ENCODE measurements at regions not wholly inside any gene's neighbourhood (a gene's known extent, or its start where the extent isn't known, plus 50 kb on each side); places are given as distances from the start of the nearest gene placed in this dataset.

DNA sequence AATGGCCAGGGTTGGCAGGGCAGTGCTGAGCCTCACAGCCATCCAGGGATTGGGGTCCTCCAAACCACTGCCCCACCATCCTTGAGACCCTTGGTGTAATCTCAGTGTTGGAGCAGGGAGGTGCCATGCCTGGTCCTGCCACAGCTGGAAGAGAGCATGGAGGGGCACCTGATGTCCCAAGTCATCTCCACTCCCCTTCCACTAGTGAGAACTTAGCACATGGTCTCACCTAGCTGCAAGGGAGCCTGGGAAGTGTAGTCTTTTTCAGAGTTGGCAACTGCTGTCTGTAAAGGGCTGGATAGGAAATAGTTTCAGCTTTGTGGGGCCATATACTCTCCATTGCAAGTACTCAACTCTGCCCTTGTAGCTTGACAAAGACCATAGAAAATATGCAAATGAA is 238.7 kb downstream of the RPS24 start:
- no peak for DNase-seq (ENCODE audit: extremely low spot score)
- ChIA-PET POLR2A (no interaction called here), CTCF (no interaction called here)
- TF ChIP-seq SP1 (IDR thresholded peaks at IDR 0.05): no peak
- TF ChIP-seq NFRKB (IDR thresholded peaks at IDR 0.05): no peak
- no peak for TF ChIP-seq CTBP1 (IDR thresholded peaks at IDR 0.05; ENCODE audit: borderline replicate concordance)
- no peak for TF ChIP-seq HDGF (IDR thresholded peaks at IDR 0.05; ENCODE audit: borderline replicate concordance)
- no peak for TF ChIP-seq FOXK2 (IDR thresholded peaks at IDR 0.05)
- no peak for TF ChIP-seq ARNT (IDR thresholded peaks at IDR 0.05)
- TF ChIP-seq TARDBP (IDR thresholded peaks at IDR 0.05): no peak
- no peak for TF ChIP-seq FOXM1 (IDR thresholded peaks at IDR 0.05; ENCODE audit: borderline replicate concordance)
- no peak for TF ChIP-seq L3MBTL2 (conservative IDR thresholded peaks at IDR 0.05)
- TF ChIP-seq SUZ12 (IDR thresholded peaks at IDR 0.05): no peak
- TF ChIP-seq ELF4 (IDR thresholded peaks at IDR 0.05): no peak
- TF ChIP-seq, protein P1, sequence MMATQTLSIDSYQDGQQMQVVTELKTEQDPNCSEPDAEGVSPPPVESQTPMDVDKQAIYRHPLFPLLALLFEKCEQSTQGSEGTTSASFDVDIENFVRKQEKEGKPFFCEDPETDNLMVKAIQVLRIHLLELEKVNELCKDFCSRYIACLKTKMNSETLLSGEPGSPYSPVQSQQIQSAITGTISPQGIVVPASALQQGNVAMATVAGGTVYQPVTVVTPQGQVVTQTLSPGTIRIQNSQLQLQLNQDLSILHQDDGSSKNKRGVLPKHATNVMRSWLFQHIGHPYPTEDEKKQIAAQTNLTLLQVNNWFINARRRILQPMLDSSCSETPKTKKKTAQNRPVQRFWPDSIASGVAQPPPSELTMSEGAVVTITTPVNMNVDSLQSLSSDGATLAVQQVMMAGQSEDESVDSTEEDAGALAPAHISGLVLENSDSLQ (IDR thresholded peaks at IDR 0.05): no peak
- no peak for TF ChIP-seq FOXA1 (IDR thresholded peaks at IDR 0.05)
- TF ChIP-seq BHLHE40 (IDR thresholded peaks at IDR 0.05; ENCODE audit: borderline replicate concordance): no peak
- TF ChIP-seq LEF1 (IDR thresholded peaks at IDR 0.05; ENCODE audit: borderline replicate concordance): no peak
- TF ChIP-seq ZNF384 (IDR thresholded peaks at IDR 0.05): no peak

DNA sequence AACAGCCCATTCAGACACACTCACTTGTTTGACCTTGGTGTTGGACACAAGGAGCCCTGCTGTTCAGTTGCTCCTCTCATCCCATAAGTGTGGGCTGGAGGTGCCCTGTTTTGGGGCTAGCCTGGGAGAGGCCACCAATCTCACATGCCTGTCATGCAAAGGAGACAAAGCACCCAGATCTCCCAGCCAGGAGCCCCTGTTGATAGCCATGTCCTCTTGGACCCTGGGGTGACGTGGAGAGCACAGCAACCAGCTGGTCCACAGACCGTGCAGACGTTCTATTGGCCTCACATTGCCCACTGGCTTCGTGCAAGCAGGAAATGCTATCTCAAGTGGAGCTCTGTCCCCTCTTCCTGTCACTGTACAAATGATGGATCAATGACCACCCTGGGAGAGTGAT is 240.8 kb downstream of the RPS24 start:
- TF ChIP-seq L3MBTL2 (conservative IDR thresholded peaks at IDR 0.05) (no peak), BHLHE40 (IDR thresholded peaks at IDR 0.05; ENCODE audit: borderline replicate concordance) (no peak), FOXM1 (IDR thresholded peaks at IDR 0.05; ENCODE audit: borderline replicate concordance) (no peak), SP1 (IDR thresholded peaks at IDR 0.05) (no peak), TARDBP (IDR thresholded peaks at IDR 0.05) (no peak), FOXK2 (IDR thresholded peaks at IDR 0.05) (no peak), HDGF (IDR thresholded peaks at IDR 0.05; ENCODE audit: borderline replicate concordance) (no peak), CTBP1 (IDR thresholded peaks at IDR 0.05; ENCODE audit: borderline replicate concordance) (no peak), ELF4 (IDR thresholded peaks at IDR 0.05) (no peak), ZNF384 (IDR thresholded peaks at IDR 0.05) (no peak), FOXA1 (IDR thresholded peaks at IDR 0.05) (no peak)
- CTCF ChIA-PET: interaction anchor here (0.6 kb wide), 1 partner anchor 331 kb away, joined by 8 read pairs; no protein-coding TSS in a partner anchor
- no peak for DNase-seq (ENCODE audit: extremely low spot score)
- POLR2A ChIA-PET: no interaction called here

DNA sequence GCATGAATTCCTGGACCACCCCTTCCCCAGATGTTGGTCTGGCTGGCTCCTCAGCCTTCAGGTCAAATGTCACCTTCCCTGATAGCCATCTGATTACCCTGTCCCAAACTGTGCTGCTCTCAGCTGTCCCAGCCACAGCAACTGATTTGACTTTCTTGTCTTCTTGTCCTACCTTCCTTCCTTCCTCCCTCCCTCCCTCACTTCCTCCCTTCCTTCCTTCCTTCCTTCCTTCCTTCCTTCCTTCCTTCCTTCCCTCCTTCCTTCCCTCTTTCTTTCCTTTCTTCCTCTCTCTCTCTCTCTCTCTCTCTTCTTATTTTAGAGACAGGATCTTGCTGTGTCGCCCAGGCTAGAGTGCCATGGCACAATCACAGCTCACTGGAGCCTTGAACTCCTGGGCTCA is 242.5 kb downstream of the RPS24 start:
- no peak for DNase-seq (ENCODE audit: extremely low spot score)
- POLR2A ChIA-PET: no interaction called here
- CTCF ChIA-PET: no interaction called here
- TF ChIP-seq CTBP1 (IDR thresholded peaks at IDR 0.05; ENCODE audit: borderline replicate concordance): no peak
- no peak for TF ChIP-seq NFRKB (IDR thresholded peaks at IDR 0.05)
- no peak for TF ChIP-seq ARNT (IDR thresholded peaks at IDR 0.05)
- TF ChIP-seq, protein P1 (IDR thresholded peaks at IDR 0.05): no peak
- no peak for TF ChIP-seq ELF4 (IDR thresholded peaks at IDR 0.05)
- TF ChIP-seq HDGF (IDR thresholded peaks at IDR 0.05; ENCODE audit: borderline replicate concordance): no peak
- no peak for TF ChIP-seq ZNF384 (IDR thresholded peaks at IDR 0.05)
- no peak for TF ChIP-seq FOXK2 (IDR thresholded peaks at IDR 0.05)
- TF ChIP-seq SP1 (IDR thresholded peaks at IDR 0.05): no peak
- no peak for TF ChIP-seq L3MBTL2 (conservative IDR thresholded peaks at IDR 0.05)
- no peak for TF ChIP-seq FOXA1 (IDR thresholded peaks at IDR 0.05)
- TF ChIP-seq LEF1 (IDR thresholded peaks at IDR 0.05; ENCODE audit: borderline replicate concordance): no peak
- no peak for TF ChIP-seq TARDBP (IDR thresholded peaks at IDR 0.05)

DNA sequence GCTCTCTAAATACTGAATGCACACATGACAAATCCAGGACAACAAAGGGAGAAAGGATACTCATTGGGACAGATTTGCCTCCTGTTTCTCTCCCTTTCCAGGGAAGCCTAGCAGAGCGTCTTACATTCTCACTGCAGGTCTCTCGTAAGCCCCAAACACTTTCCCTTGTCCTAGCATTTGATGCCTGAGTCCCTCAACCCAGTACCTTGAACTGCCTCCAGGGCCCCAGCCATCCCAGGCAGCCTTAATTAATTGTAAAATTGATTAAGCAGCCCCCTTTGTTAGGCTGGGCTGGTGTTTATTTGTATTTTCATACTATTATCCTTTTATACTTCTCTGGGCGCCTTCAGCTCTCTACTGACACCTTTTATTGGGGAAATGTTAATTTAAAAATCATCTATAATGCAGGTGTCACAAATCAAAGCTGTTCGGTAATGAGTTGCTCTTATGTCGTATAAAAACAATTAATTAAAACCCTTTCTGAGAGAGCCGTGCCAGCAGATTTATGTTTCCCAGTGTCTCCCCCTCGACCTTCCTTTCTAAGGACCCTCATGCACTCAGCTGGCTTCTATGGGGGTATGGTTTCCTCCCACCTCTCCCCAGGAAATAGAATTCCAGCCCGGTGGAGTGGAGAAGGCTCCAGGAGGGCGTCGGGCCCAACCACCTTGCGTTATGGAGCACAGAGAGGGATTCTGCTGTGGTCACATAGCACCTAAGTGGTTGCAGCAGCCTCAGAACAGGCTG is 243.8 kb downstream of the RPS24 start:
- TF ChIP-seq HDGF (IDR thresholded peaks at IDR 0.05; ENCODE audit: borderline replicate concordance) (no peak), ELF4 (IDR thresholded peaks at IDR 0.05) (no peak), L3MBTL2 (conservative IDR thresholded peaks at IDR 0.05) (no peak), NFRKB (IDR thresholded peaks at IDR 0.05) (no peak)
- ChIA-PET POLR2A (no interaction called here), CTCF (interaction anchor here (0.7 kb wide), 1 partner anchor 17 kb away, joined by 4 read pairs; no protein-coding TSS in a partner anchor)
- DNase-seq (ENCODE audit: extremely low spot score): no peak

DNA sequence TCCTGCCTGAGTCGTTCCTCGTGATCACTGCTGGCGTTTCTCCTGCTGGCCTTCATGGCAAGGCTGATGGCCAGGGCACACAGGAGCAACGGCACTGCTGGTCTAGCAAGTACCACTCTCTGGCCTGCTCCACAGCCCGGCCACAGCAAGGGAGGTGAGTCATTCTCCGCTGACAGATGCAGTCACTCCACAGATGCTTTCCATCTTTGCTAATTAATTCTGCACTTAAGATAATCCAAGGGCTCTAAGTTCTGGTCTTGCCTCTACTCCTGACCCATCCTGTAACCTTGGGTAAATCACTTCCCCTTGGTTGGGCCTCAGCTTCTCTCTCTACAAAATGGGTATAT is 244.4 kb downstream of the RPS24 start:
- CTCF ChIA-PET: no interaction called here
- POLR2A ChIA-PET: no interaction called here
- DNase-seq (ENCODE audit: extremely low spot score): no peak
- no peak for TF ChIP-seq L3MBTL2 (conservative IDR thresholded peaks at IDR 0.05)
- TF ChIP-seq BHLHE40 (IDR thresholded peaks at IDR 0.05; ENCODE audit: borderline replicate concordance): no peak
- no peak for TF ChIP-seq ARNT (IDR thresholded peaks at IDR 0.05)
- no peak for TF ChIP-seq HDGF (IDR thresholded peaks at IDR 0.05; ENCODE audit: borderline replicate concordance)
- TF ChIP-seq, protein P1 (IDR thresholded peaks at IDR 0.05): no peak
- no peak for TF ChIP-seq CTBP1 (IDR thresholded peaks at IDR 0.05; ENCODE audit: borderline replicate concordance)
- TF ChIP-seq FOXK2 (IDR thresholded peaks at IDR 0.05): no peak
- no peak for TF ChIP-seq ZNF384 (IDR thresholded peaks at IDR 0.05)
- no peak for TF ChIP-seq ELF4 (IDR thresholded peaks at IDR 0.05)
- no peak for TF ChIP-seq NFRKB (IDR thresholded peaks at IDR 0.05)

DNA sequence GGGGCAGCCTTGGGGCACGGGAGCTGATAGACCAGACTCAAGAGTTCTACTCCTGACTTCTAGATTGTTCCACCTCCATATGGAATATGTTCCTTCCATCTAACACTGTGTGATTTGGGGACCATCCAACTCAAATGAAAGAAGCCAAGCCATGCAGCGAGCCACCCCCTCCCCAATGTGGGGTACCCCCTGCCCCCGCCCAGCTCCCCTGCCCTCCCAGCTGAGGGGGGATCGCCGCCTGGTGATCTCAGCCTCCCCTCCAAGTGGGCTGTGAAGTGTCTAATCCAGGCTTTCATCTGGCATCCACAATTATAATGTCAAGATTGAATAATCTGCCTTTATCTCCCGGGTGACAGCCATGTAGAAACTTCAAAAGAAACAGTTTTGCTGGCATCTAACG is 246.1 kb downstream of the RPS24 start:
- ChIA-PET POLR2A (no interaction called here), CTCF (interaction anchor here (0.6 kb wide), 1 partner anchor 912 kb away, joined by 3 read pairs; no protein-coding TSS in a partner anchor)
- TF ChIP-seq ZNF384 (IDR thresholded peaks at IDR 0.05) (no peak), TARDBP (IDR thresholded peaks at IDR 0.05) (no peak), ARNT (IDR thresholded peaks at IDR 0.05) (no peak), FOXM1 (IDR thresholded peaks at IDR 0.05; ENCODE audit: borderline replicate concordance) (no peak), NFRKB (IDR thresholded peaks at IDR 0.05) (no peak), FOXK2 (IDR thresholded peaks at IDR 0.05) (no peak), SUZ12 (IDR thresholded peaks at IDR 0.05) (no peak), FOXA1 (IDR thresholded peaks at IDR 0.05) (no peak), HDGF (IDR thresholded peaks at IDR 0.05; ENCODE audit: borderline replicate concordance) (no peak), SP1 (IDR thresholded peaks at IDR 0.05) (no peak), CTBP1 (IDR thresholded peaks at IDR 0.05; ENCODE audit: borderline replicate concordance) (no peak)
- TF ChIP-seq, protein P1 (IDR thresholded peaks at IDR 0.05): no peak
- no peak for DNase-seq (ENCODE audit: extremely low spot score)

Measured in HEK293T (cell line).